SH-SY5Y (cell line): ENCODE measurements at regions not wholly inside any gene's neighbourhood (a gene's known extent, or its start where the extent isn't known, plus 50 kb on each side); places are given as distances from the start of the nearest gene placed in this dataset.

Experiments
- GATA2 ChIP-seq: IDR thresholded peaks from 2 replicates; pipeline ENCODE4 v1.6.1; 2011; ENCODE audit warnings: mild to moderate bottlenecking, low read depth, low read length
- GATA3 ChIP-seq: IDR thresholded peaks from 2 replicates; pipeline ENCODE4 v1.6.1; 2011; ENCODE audit warnings: low read depth, mild to moderate bottlenecking, low read length, moderate library complexity

DNA sequence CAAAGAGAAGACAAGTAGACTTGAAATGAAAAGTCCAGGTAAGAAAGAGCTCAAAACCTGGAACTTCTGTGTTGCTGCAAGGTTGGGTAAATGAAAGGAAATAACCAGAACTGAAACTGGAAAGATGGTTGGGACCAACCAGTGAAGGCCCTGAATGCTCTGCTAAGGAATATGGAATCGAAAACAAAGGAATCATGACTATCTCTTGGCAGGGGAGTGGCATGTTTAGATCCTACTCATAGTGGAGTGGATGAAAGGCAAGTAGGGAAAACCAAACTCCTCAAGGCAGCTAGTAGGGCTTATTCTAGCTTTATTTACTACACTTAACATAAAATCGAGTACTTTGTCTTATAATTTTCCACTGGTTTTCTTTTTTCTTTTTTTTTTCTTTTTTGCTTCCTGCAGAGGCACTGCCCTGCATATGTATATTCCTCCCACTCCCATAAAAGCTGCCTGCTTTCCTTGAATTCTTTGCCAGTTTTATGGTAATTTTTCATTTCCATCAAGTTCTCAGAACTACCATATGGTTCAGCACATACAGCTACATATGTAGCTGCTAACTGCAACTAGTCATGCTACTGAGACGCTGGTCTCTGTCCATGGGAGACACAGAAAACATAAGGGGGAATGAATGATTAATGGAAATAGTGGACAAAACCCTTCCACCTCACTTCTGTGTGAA, 247.1 kb upstream of the TMTC1 start:
- TF ChIP-seq GATA2 (no peak), GATA3 (no peak)
